B cell (primary cell): ENCODE measurements at regions not wholly inside any gene's neighbourhood (a gene's known extent, or its start where the extent isn't known, plus 50 kb on each side); places are given as distances from the start of the nearest gene placed in this dataset.

Experiments used
- ATAC-seq: fragments of 200-7000 bp; cut with Tn5 transposase; one replicate; pipeline ENCODE4 v1.10.0; 2021; ENCODE audit warnings: low read depth, mild to moderate bottlenecking, moderate number of reproducible peaks, moderate library complexity
- CTCF ChIA-PET: fragments of 350-600 bp; sonication (Branson Sonifier 250); formaldehyde crosslinking; loops from one replicate; lab custom pipeline; 2021; ENCODE audit warnings: antibody characterized with exemption, inconsistent platforms; lab: Charles Lee
- POLR2A ChIA-PET: fragments of 350-600 bp; sonication (Branson Sonifier 250); formaldehyde crosslinking; loops from one replicate; lab custom pipeline; 2021; ENCODE audit warnings: antibody characterized with exemption; lab: Charles Lee
- DNase-seq: peaks from one replicate; pipeline ENCODE4 v3.0.0; 2013
- H2AFZ ChIP-seq: 2 replicates; pipeline ENCODE4 v1.6.1; 2012; ENCODE audit warnings: mild to moderate bottlenecking, low read depth, low read length; ENCODE audit not compliant: insufficient read depth, poor library complexity, severe bottlenecking
- H3K27ac ChIP-seq, 2 donors: 1 replicate in 1 of 2; 2 replicates in 1 of 2; pipeline ENCODE4 v1.5.1; 2012 to 2013; ENCODE audit warnings: low read length in 2 of 2, mild to moderate bottlenecking in 2 of 2, moderate library complexity in 1 of 2
- H3K27me3 ChIP-seq, 4 experiments: fragments of 200-600 bp in 1 of 4; sonication (generic) in 1 of 4; replicated peaks in 1 of 4; 1 replicate in 2 of 4; 2 replicates in 2 of 4; pipeline versions ENCODE4 v1.6.1 to v1.7.0; 2013 to 2016; ENCODE audit warnings: low read length in 3 of 4, mild to moderate bottlenecking in 2 of 4, mixed read lengths in 1 of 4, moderate library complexity in 1 of 4; ENCODE audit not compliant: insufficient read depth in 4 of 4, control insufficient read depth in 3 of 4; ENCODE audit errors: control extremely low read depth in 1 of 4
- H3K36me3 ChIP-seq, 2 experiments: replicated peaks in 1 of 2; 1 replicate in 1 of 2; 2 replicates in 1 of 2; pipeline versions ENCODE4 v1.6.1 to v1.7.1; 2013; ENCODE audit warnings: low read length in 1 of 2; ENCODE audit not compliant: insufficient read depth in 2 of 2, control insufficient read depth in 1 of 2; ENCODE audit errors: control extremely low read depth in 1 of 2, extremely low read depth in 1 of 2
- H3K4me1 ChIP-seq, 2 donors: fragments of 200-600 bp in 1 of 2; sonication (generic) in 1 of 2; 1 replicate in 1 of 2; 2 replicates in 1 of 2; pipeline versions ENCODE4 v1.5.1 to v1.6.1; 2013 to 2017; ENCODE audit warnings: low read length in 2 of 2; ENCODE audit not compliant: control insufficient read depth in 2 of 2, insufficient read depth in 2 of 2
- H3K4me2 ChIP-seq: replicated peaks from 2 replicates; pipeline ENCODE3; 2012; ENCODE audit warnings: mild to moderate bottlenecking, low read depth, low read length; ENCODE audit not compliant: poor library complexity, severe bottlenecking
- H3K4me3 ChIP-seq, 5 experiments: fragments of 200-600 bp in 1 of 5; sonication (generic) in 1 of 5; 1 replicate in 3 of 5; 2 replicates in 2 of 5; pipeline versions ENCODE4 v1.5.1 to v1.7.0; 2011 to 2016; ENCODE audit warnings: low read length in 4 of 5, mild to moderate bottlenecking in 4 of 5, low read depth in 2 of 5, control low read depth in 1 of 5, moderate library complexity in 1 of 5; ENCODE audit not compliant: insufficient read depth in 1 of 5; ENCODE audit errors: control extremely low read depth in 1 of 5, extremely low read depth in 1 of 5
- H3K79me2 ChIP-seq: fragments of 200-600 bp; sonication (generic); one replicate; pipeline ENCODE4 v1.6.0; 2016; ENCODE audit warnings: low read length; ENCODE audit not compliant: control insufficient read depth, insufficient read depth
- H3K9ac ChIP-seq: fragments of 200-600 bp; sonication (generic); 2 replicates; pipeline ENCODE4 v1.6.1; 2017; ENCODE audit warnings: mild to moderate bottlenecking, low read length, moderate library complexity
- H3K9me3 ChIP-seq, 3 donors: one replicate each; pipeline versions ENCODE4 v1.6.1 to v1.7.1; 2013; ENCODE audit warnings: low read length in 2 of 3; ENCODE audit not compliant: control insufficient read depth in 2 of 3, insufficient read depth in 1 of 3; ENCODE audit errors: control extremely low read depth in 1 of 3
- H4K20me1 ChIP-seq: 2 replicates; pipeline ENCODE4 v1.6.0; 2012; ENCODE audit warnings: mild to moderate bottlenecking, low read length; ENCODE audit not compliant: insufficient read depth, control insufficient read depth, poor library complexity, severe bottlenecking
- H3K27ac Mint-ChIP-seq: one replicate; pipeline ENCODE4 v1.8.0; 2021; ENCODE audit warnings: mixed read lengths
- H3K27me3 Mint-ChIP-seq: one replicate; pipeline ENCODE4 v1.8.0; 2021; ENCODE audit warnings: mixed read lengths
- H3K4me1 Mint-ChIP-seq: one replicate; pipeline ENCODE4 v1.8.0; 2021; ENCODE audit warnings: mixed read lengths
- H3K4me3 Mint-ChIP-seq: one replicate; pipeline ENCODE4 v1.8.0; 2021; ENCODE audit warnings: mixed read lengths
- H3K9me3 Mint-ChIP-seq: one replicate; pipeline ENCODE4 v1.8.0; 2022; ENCODE audit warnings: mixed read lengths; ENCODE audit not compliant: insufficient read depth
- CTCF ChIP-seq: fragments of 200-600 bp; IDR thresholded peaks from one replicate; pipeline ENCODE4 v1.8.0; 2022; ENCODE audit warnings: antibody characterized with exemption, mild to moderate bottlenecking
- EZH2 ChIP-seq: IDR thresholded peaks from 2 replicates; pipeline ENCODE4 v1.6.1; 2012; ENCODE audit warnings: borderline replicate concordance, low read depth, mild to moderate bottlenecking, moderate library complexity, low read length; ENCODE audit not compliant: insufficient read depth, poor library complexity, severe bottlenecking
- WGBS: methylation state at CpG from one replicate; pipeline ENCODE4 v1.1.5; 2013; ENCODE audit warnings: missing lambda C conversion rate; ENCODE audit not compliant: insufficient coverage; 5-methylcytosine and 5-hydroxymethylcytosine counted together
- intact Hi-C: fragments of 100-400 bp; cut with micrococcal nuclease; formaldehyde crosslinking; loops from one replicate; pipeline ENCODE4 v1.10.0; 2022

- Histone ChIP-seq H3K79me2 (no peaks in the 10 kb centered on the region), H3K4me1 (no peaks in the 10 kb centered on the region), H3K27me3 (no peaks in the 10 kb centered on the region), H3K36me3 (no peaks in the 10 kb centered on the region), H3K27ac (no peak overlapping the region), H3K9ac (no peak overlapping the region), H3K9me3 (peaks cover 0 to 3% (median 0%) of the 10 kb centered on the region in 3 donors), H3K4me3 (no peak overlapping the region), H4K20me1 (no peaks in the 10 kb centered on the region), H3K4me2 (no peak overlapping the region), H2AFZ (no peak overlapping the region)
- TF ChIP-seq EZH2 (no peak), CTCF (no peak)
- Mint-ChIP-seq H3K4me1 (no peaks in the 10 kb centered on the region), H3K4me3 (no peak overlapping the region), H3K27me3 (peaks cover 4% of the 10 kb centered on the region), H3K27ac (no peak overlapping the region), H3K9me3 (no peaks in the 10 kb centered on the region)
- intact Hi-C loops, result no loop called here
- 79% methylated on average over 4 of the region's 8 CpGs for WGBS
- DNase-seq (no peak), ATAC-seq (no peak)
- CTCF ChIA-PET, result no interaction called here
- POLR2A ChIA-PET, result no interaction called here
Observed at GRCh38 chr16:85514295-85514597, 98.9 kb upstream of the GSE1 start.

- H3K79me2 ChIP-seq, result no peaks in the 10 kb centered on the region
- no peak overlapping the region for H2AFZ ChIP-seq
- H3K27ac Mint-ChIP-seq, result no peak overlapping the region
- no peak for ATAC-seq
- no peak for TF ChIP-seq CTCF
- no peaks in the 10 kb centered on the region for H3K4me1 Mint-ChIP-seq
- CTCF ChIA-PET, result no interaction called here
- 92% methylated on average over 18 of the region's 18 CpGs for WGBS
- H3K27me3 ChIP-seq, result no peaks in the 10 kb centered on the region
- H3K4me1 ChIP-seq, result no peaks in the 10 kb centered on the region
- no peaks in the 10 kb centered on the region for H3K36me3 ChIP-seq
- H3K4me3 ChIP-seq, result no peak overlapping the region
- H4K20me1 ChIP-seq, result no peaks in the 10 kb centered on the region
- no peak for DNase-seq
- intact Hi-C loops, result no loop called here
- peaks cover 3% of the 10 kb centered on the region for H3K9me3 Mint-ChIP-seq
- POLR2A ChIA-PET, result no interaction called here
- no peak overlapping the region for H3K9ac ChIP-seq
- no peak overlapping the region for H3K4me2 ChIP-seq
- no peak overlapping the region for H3K27ac ChIP-seq
- no peak overlapping the region for H3K4me3 Mint-ChIP-seq
- H3K9me3 ChIP-seq, result peaks cover 0 to 5% (median 0%) of the 10 kb centered on the region in 3 donors
- H3K27me3 Mint-ChIP-seq, result peaks cover 4% of the 10 kb centered on the region
Observed at GRCh38 chr16:85514598-85515318, 98.4 kb upstream of the GSE1 start.
